ENCODE measurements at regions not wholly inside any gene's neighbourhood (a gene's known extent, or its start where the extent isn't known, plus 50 kb on each side); places are given as distances from the start of the nearest gene placed in this dataset.

DNA sequence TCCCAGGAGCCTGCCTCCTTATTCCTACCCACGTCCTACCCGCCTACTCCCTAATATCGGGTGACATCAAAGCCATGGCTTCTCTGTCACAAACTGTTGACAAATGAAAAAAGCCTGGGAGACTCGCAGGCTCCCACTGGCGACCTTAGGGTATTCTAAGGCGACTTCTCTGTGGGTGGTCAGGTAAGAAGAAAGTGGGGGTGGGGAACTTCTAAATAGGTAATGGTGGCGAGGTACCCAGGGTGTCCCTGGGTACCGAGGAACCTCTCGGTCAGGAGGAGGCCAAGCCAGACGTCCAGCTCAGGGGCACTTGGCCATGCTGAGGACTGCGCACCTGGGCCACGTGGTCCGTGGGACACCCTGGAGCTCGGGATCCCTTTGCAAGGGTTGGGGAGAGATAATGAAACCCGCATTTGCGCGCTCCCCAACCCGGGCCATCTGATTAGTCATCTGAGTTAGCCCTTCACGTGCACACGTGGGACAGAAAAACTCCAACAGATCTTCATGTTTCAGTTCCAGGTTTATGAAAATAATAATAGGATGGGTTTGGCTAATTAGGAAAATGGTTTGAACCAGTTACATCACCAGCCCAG is 78.2 kb downstream of the NR2F2 start:
- 15 to 16% methylated on average over 19 to 20 of the region's 20 CpGs for WGBS, 2 donors
- H3K4me3 ChIP-seq (ENCODE audit: low read depth, poor library complexity, severe bottlenecking), result no peak overlapping the region
- TF ChIP-seq POLR2A (IDR thresholded peaks at IDR 0.05), result no peak
- TF ChIP-seq, protein P1, sequence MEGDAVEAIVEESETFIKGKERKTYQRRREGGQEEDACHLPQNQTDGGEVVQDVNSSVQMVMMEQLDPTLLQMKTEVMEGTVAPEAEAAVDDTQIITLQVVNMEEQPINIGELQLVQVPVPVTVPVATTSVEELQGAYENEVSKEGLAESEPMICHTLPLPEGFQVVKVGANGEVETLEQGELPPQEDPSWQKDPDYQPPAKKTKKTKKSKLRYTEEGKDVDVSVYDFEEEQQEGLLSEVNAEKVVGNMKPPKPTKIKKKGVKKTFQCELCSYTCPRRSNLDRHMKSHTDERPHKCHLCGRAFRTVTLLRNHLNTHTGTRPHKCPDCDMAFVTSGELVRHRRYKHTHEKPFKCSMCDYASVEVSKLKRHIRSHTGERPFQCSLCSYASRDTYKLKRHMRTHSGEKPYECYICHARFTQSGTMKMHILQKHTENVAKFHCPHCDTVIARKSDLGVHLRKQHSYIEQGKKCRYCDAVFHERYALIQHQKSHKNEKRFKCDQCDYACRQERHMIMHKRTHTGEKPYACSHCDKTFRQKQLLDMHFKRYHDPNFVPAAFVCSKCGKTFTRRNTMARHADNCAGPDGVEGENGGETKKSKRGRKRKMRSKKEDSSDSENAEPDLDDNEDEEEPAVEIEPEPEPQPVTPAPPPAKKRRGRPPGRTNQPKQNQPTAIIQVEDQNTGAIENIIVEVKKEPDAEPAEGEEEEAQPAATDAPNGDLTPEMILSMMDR (IDR thresholded peaks at IDR 0.05), result no peak
- intact Hi-C loops (cut with DNase I; ENCODE audit: low total_unique reads), result no loop called here
- DNase-seq (ENCODE audit: low spot score in 2 of 2), result no peak

DNA sequence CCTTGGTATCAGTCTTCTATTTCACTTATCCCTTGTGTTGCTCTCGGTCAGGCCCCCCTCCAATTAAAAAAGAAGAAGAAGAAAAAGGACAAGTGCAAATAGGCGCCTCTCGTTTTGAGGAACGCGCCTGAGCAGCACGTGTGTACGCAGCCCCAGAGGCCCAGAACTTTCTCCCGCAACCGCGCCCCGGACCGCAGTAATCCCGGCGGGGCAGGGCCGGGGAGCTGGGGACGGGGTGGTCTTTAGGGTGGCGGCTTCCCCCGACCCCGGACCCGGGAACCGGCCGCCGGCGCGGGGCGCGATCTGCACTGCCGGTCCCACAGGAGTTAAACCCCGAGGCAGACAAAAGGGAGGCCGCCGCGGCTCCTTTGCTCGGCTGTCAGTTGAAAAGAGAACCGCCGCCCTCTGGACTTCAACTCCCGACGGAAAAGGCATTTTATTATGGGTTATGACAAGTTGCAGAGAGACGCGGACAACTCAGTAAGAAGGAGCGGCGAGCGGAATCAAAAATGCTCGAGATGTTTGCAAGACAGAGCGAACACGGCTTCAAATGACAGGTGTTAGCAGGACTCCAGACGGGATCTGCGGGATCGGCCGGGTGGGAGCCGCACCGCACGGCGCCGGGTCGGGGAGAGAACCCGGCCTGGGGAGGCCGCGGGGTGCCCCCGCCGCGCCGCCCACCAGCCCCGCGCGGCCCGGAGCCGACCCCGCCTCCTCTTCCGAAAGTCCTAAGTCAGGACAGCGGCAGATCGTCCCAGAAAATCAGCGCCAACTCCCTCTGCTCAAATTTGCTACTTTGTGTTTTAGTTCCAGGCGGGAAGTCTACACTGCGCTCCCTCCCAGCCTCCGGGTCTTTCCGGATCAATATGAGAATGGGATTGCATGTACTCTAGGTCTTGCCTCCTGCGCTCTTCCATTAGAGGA is 79.0 kb downstream of the NR2F2 start:
- 3 to 4% methylated on average over 76 to 77 of the region's 77 CpGs for WGBS, 2 donors
- intact Hi-C loops (cut with DNase I; ENCODE audit: low total_unique reads), result no loop called here
- no peak overlapping the region for H3K4me3 ChIP-seq (ENCODE audit: low read depth, poor library complexity, severe bottlenecking)
- DNase-seq (ENCODE audit: low spot score in 2 of 2), result no peak
- TF ChIP-seq POLR2A (IDR thresholded peaks at IDR 0.05), result no peak
- TF ChIP-seq, protein P1 (IDR thresholded peaks at IDR 0.05), result no peak

DNA sequence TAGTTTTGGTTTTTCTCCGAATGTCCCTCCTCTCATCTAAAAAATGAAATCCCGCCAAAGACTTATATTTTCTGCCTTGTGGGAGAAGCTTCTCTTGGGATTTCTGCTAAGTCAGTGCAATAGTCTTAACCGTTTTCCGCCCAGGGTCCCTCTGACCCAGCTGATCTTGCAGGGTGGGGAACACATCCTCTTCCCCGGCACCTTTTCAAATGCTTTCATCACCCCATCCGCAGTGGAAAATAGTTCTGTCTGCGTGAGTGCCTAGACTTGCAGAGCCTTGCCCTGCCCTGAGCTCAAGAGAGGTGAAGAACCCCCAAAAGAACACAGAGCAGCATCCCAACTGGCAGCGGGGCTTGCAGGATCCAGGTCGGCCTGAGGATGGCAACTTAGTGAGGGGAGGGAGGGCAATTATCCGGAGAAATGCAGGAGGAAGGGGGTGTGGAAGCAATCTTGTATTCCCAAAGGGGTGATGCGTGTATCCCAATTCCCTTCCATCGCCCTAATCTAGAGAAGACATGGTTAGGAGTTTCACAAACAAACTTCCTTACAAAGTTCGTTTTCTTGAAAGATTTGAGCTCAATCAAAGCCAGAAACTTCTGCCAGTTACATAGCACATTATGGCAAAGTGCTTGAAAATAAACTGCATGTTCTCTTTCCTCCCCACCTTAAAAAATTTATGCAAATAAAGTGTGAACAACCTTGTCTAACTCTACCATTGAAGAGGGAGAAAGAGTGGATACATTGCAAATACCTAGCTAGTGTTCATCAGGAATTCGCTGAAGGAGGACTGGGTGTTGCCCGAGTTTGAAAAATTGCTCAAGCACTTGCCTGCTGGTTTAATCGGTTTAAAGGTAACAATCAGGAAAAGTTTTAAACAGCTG is 79.9 kb downstream of the NR2F2 start:
- intact Hi-C loops (cut with DNase I; ENCODE audit: low total_unique reads), result no loop called here
- 10 to 12% methylated on average over 16 of the region's 16 CpGs for WGBS, 2 donors
- H3K4me3 ChIP-seq (ENCODE audit: low read depth, poor library complexity, severe bottlenecking), result no peak overlapping the region
- no peak for DNase-seq (ENCODE audit: low spot score in 2 of 2)
- TF ChIP-seq, protein P1 (IDR thresholded peaks at IDR 0.05), result no peak
- no peak for TF ChIP-seq POLR2A (IDR thresholded peaks at IDR 0.05)

DNA sequence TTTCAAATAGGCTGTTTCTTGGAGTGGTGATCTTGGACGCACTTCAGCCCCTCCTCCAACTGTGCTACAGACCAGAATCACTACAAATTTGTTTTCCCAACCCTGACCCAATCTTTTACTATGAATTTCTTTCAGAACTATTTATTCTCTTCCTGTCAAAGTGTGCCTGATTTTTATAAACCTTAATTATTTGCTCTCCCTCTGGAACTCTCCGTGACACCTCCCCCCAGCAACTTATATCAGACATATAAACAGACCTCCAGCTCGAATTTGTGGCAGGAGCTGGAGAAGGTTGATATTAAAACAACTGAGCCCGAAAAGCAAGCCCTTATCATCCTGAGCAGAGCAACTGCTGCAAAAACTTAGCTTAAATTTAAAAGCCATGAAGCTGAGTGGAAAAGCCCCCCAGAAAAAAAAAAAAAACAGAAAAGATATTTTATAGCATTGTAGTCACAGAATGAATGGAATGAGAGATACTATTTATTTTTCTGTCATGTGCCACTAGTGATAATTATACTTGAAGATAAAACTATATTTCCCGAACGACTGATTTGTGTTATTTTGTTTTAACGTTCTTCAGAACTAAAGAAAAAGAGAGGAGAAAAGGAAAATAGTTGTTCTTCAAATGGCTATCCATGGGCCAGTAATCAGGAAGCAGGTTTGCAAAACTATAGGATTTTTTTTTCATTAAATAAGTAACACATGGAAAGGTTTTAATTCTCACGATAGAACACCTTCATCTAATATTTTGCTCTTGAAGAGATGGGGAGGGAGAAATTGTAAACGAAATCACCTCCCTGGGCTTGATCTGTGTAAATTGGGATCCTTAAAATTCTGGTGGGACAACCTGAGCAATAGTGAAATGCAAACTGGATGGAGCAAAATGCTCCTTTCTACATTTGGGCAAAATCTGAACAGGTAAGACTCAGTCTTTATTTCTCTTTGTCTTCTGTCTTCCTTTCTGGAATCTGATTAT is 80.8 kb downstream of the NR2F2 start:
- 23 to 24% methylated on average over 9 of the region's 9 CpGs for WGBS, 2 donors
- TF ChIP-seq, protein P1 (IDR thresholded peaks at IDR 0.05), result no peak
- no peak for TF ChIP-seq POLR2A (IDR thresholded peaks at IDR 0.05)
- no peak overlapping the region for H3K4me3 ChIP-seq (ENCODE audit: low read depth, poor library complexity, severe bottlenecking)
- DNase-seq (ENCODE audit: low spot score in 2 of 2), result no peak
- intact Hi-C loops (cut with DNase I; ENCODE audit: low total_unique reads), result no loop called here
